Nephron (organoid): ENCODE measurements at regions not wholly inside any gene's neighbourhood (a gene's known extent, or its start where the extent isn't known, plus 50 kb on each side); places are given as distances from the start of the nearest gene placed in this dataset.

Experiments
- H3K27ac Mint-ChIP-seq, 3 experiments: 2 replicates each; pipeline ENCODE4 v1.8.0; 2020; ENCODE audit warnings: mixed read lengths in 3 of 3, mild to moderate bottlenecking in 2 of 3, moderate library complexity in 1 of 3
- H3K27me3 Mint-ChIP-seq: 2 replicates; pipeline ENCODE4 v1.8.0; 2021; ENCODE audit warnings: low read depth, mild to moderate bottlenecking, moderate library complexity, mixed read lengths
- H3K36me3 Mint-ChIP-seq: 2 replicates; pipeline ENCODE4 v1.8.0; 2020; ENCODE audit warnings: low read depth, mixed read lengths
- H3K4me1 Mint-ChIP-seq: 2 replicates; pipeline ENCODE4 v1.8.0; 2020; ENCODE audit warnings: mixed read lengths
- H3K4me3 Mint-ChIP-seq, 3 experiments: 2 replicates each; pipeline ENCODE4 v1.8.0; 2020; ENCODE audit warnings: mild to moderate bottlenecking in 3 of 3, mixed read lengths in 3 of 3, moderate library complexity in 2 of 3
- H3K9me3 Mint-ChIP-seq: 2 replicates; pipeline ENCODE4 v1.8.0; 2020; ENCODE audit warnings: mixed read lengths
- CTCF ChIP-seq, 3 experiments: fragments of 200-600 bp; sonication (generic); IDR thresholded peaks; one replicate each; pipeline ENCODE4 v1.5.0; 2021; ENCODE audit warnings: antibody characterized with exemption in 3 of 3; ENCODE audit not compliant: unreplicated experiment in 3 of 3

GRCh38 chr18:6580401-6580800 is 149.1 kb upstream of the ARHGAP28 start:
- Mint-ChIP-seq H3K36me3 (peaks cover 4% of the 10 kb centered on the region), H3K9me3 (peaks cover 26% of the 10 kb centered on the region), H3K4me3 (no peak overlapping the region), H3K4me1 (peaks cover 10% of the 10 kb centered on the region), H3K27ac (peak overlapping the region; percentile 31 to 83 (median 76)), H3K27me3 (peaks cover 6% of the 10 kb centered on the region)
- TF ChIP-seq CTCF (IDR thresholded peaks at IDR 0.05; ENCODE audit: unreplicated experiment in 3 of 3), result no peak

- Mint-ChIP-seq H3K4me1 (peaks cover 13% of the 10 kb centered on the region), H3K36me3 (no peaks in the 10 kb centered on the region), H3K9me3 (peaks cover 13% of the 10 kb centered on the region), H3K27ac (peak overlapping the region in 2 of 3 experiments; percentile 33 to 88), H3K27me3 (no peaks in the 10 kb centered on the region), H3K4me3 (no peak overlapping the region)
- TF ChIP-seq CTCF (IDR thresholded peaks at IDR 0.05; ENCODE audit: unreplicated experiment in 3 of 3), result no peak
Observed at GRCh38 chr18:6589923-6590322, 139.6 kb upstream of the ARHGAP28 start.

DNA sequence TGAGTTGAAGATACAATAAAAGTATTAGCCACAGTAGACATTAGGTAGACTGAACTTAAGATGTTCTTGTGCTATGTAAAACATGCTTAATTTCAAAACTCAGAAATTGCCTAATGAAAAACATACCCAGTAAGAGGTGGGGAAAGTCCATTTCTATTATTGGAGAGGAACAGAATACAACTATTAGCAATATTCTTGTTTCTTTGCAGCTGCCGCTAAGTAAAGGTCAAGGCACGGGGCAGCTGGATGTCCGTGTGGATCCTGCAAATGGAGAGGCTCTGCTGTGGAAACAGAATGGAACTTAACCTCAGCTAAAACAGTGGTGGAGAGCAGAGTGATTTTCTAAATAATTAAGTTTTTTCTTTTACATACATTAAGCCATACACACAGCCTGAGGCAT is 139.2 kb upstream of the ARHGAP28 start:
- TF ChIP-seq CTCF (IDR thresholded peaks at IDR 0.05; ENCODE audit: unreplicated experiment in 3 of 3), result no peak
- Mint-ChIP-seq H3K4me3 (no peak overlapping the region), H3K36me3 (no peaks in the 10 kb centered on the region), H3K27me3 (no peaks in the 10 kb centered on the region), H3K27ac (peak overlapping the region in 2 of 3 experiments; percentile 33 to 88), H3K4me1 (peaks cover 13% of the 10 kb centered on the region), H3K9me3 (peaks cover 12% of the 10 kb centered on the region)

DNA sequence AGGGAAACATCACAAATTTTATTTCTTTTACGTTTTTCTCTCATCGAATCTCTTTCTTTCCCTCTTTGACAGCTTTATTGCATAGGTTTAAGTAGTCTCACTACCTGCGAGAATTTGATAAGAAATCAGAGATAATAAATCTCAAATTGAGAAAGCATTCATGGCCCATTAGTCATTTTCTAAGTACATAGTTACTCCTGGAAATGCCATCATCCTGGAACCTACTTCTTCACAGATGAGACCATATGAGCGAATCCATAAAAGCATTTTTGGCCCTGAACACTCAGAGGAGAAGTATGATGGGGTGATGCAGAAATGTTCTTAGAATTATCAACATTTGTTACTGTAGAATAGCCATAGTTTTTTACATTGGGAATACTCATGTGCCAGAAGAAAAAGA is 138.0 kb upstream of the ARHGAP28 start:
- Mint-ChIP-seq H3K9me3 (peaks cover 4% of the 10 kb centered on the region), H3K4me1 (peaks cover 13% of the 10 kb centered on the region), H3K27me3 (no peaks in the 10 kb centered on the region), H3K36me3 (no peaks in the 10 kb centered on the region), H3K4me3 (no peak overlapping the region), H3K27ac (no peak overlapping the region)
- no peak for TF ChIP-seq CTCF (IDR thresholded peaks at IDR 0.05; ENCODE audit: unreplicated experiment in 3 of 3)

DNA sequence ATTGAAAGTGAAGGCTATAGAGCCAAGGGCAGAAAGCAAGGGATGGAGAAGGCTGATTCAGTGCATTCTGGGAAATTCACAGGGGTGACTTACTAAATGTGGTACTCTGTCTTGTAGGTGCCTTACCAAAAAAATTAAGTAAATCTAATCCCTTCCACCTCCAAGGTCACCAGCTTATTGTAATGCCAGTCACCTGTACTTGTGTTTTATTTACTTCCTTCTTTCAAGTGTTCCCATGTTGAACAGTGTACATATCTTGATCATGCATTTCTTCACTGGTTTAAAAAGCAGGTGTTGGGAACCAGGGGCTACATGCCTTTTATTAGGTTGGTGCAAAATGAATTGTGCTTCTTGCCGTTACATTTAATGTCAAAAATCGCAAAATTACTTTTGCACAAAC is 137.0 kb upstream of the ARHGAP28 start:
- Mint-ChIP-seq H3K36me3 (no peaks in the 10 kb centered on the region), H3K27me3 (no peaks in the 10 kb centered on the region), H3K27ac (no peak overlapping the region), H3K4me1 (peaks cover 13% of the 10 kb centered on the region), H3K4me3 (no peak overlapping the region), H3K9me3 (peaks cover 3% of the 10 kb centered on the region)
- TF ChIP-seq CTCF (IDR thresholded peaks at IDR 0.05; ENCODE audit: unreplicated experiment in 3 of 3), result no peak

DNA sequence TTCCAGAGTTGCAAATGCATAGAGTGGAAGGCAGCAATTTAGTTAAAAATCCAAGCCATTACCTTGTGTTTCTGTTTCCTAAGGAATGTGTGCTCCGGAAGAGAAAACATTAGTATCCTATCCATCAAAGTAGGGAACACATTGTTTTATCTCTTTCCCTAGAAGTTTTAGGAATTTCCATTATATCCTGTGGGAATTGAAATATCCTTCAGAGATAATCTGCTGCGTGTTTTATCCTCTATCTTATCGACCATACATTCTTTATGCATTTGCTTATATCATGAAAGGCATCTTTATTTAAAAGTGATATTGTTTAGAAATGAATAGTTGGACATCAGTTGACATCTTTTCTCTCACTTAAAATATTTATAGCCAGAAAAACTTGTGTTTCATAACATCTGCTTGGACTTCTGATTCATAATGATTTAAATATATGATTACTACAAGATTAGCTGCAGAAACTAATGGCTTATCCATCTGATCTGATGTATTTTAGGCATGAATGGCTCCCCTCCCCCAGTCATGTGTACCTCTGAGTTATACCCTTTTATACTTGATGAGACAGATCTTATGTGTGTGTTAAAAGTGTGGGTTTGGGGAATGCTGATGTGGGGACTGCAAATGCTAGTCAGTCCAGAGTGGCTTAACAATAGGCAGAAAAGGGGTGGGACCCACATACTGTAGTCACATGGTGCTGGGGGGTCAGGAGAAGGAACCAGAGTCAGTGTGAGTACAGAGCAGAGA is 136.2 kb upstream of the ARHGAP28 start:
- peak overlapping the region in 2 of 3 experiments; percentile 25 to 51 for H3K27ac Mint-ChIP-seq
- no peak overlapping the region for H3K4me3 Mint-ChIP-seq
- H3K4me1 Mint-ChIP-seq, result peaks cover 21% of the 10 kb centered on the region
- H3K27me3 Mint-ChIP-seq, result no peaks in the 10 kb centered on the region
- no peak for TF ChIP-seq CTCF (IDR thresholded peaks at IDR 0.05; ENCODE audit: unreplicated experiment in 3 of 3)
- no peaks in the 10 kb centered on the region for H3K9me3 Mint-ChIP-seq
- H3K36me3 Mint-ChIP-seq, result no peaks in the 10 kb centered on the region
